Fibroblast of villous mesenchyme (primary cell): ENCODE measurements at regions not wholly inside any gene's neighbourhood (a gene's known extent, or its start where the extent isn't known, plus 50 kb on each side); places are given as distances from the start of the nearest gene placed in this dataset.

Experiments
- DNase-seq: peaks from one replicate; pipeline ENCODE4 v3.0.0-alpha.2; 2010; ENCODE audit warnings: low read depth
- H3K4me3 ChIP-seq: 2 replicates; pipeline ENCODE4 v1.5.1; 2011; ENCODE audit warnings: low read depth, mild to moderate bottlenecking, low read length
- TF ChIP-seq, protein P1 (sequence below): IDR thresholded peaks from 2 replicates; pipeline ENCODE4 v1.5.1; 2012; ENCODE audit warnings: low read depth, mild to moderate bottlenecking, low read length; ENCODE audit not compliant: insufficient read depth

DNA sequence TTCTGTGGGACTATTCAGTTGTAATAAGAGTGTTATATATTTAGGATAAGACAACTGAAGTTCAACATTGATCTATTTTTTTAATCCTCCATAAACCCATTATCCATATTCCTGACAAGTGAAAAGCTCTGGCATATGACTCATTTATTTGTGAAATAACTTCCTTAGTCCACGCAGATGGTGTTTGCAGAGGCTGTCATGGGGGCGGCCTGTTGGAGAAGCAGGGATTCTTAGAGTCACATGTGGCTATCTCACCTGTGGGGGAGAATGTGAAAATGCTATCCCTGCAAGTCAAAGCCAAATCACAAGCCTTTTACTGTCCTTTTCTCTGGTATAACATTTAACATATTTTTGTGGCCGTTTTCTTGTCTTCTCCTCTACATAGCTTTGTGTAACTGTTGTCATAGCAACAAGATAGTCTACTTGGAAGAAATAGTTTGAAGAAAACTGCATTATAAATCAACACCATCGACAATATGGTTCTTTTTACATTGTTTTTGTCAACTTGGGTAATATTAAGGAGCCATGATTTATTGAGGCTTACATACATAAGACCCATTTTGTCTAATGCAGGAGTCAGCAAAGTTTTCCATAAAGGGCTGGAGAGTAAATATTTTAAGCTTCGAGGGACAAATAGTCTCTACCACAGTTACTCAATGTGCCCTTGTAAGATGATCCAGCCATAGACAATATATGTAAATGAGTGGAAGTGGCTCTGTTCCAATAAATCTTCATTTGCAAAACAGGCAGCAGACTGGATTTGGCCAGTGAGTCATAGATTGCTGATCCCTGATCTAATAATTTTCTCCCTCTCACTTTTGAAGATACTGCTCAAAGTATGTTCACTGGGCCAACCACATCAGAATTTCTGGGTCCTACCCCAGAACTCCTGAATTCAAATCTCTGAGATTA lies 395.0 kb downstream of the DTHD1 start:
- H3K4me3 ChIP-seq: no peak overlapping the region
- no peak for DNase-seq
- TF ChIP-seq, protein P1, sequence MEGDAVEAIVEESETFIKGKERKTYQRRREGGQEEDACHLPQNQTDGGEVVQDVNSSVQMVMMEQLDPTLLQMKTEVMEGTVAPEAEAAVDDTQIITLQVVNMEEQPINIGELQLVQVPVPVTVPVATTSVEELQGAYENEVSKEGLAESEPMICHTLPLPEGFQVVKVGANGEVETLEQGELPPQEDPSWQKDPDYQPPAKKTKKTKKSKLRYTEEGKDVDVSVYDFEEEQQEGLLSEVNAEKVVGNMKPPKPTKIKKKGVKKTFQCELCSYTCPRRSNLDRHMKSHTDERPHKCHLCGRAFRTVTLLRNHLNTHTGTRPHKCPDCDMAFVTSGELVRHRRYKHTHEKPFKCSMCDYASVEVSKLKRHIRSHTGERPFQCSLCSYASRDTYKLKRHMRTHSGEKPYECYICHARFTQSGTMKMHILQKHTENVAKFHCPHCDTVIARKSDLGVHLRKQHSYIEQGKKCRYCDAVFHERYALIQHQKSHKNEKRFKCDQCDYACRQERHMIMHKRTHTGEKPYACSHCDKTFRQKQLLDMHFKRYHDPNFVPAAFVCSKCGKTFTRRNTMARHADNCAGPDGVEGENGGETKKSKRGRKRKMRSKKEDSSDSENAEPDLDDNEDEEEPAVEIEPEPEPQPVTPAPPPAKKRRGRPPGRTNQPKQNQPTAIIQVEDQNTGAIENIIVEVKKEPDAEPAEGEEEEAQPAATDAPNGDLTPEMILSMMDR: no peak

DNA sequence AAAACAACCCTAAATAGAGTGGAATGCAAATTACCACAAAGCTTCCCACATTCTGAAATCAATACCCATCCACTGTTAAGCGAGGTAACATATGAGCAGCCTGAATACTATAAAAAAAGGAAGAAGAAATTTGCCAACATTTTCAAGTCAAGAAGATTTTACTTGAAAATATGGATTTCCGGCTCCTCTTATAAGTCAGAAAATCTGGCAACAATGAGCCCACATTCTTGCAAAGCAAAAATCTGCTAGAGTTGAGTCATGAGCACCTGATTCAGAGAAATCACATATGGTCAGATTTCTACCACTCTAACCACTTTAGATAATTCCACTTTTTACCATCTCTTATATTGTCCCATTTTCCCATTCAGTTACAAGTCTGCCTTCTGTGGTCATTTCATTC lies 395.7 kb downstream of the DTHD1 start:
- H3K4me3 ChIP-seq: no peak overlapping the region
- TF ChIP-seq, protein P1: no peak
- no peak for DNase-seq

DNA sequence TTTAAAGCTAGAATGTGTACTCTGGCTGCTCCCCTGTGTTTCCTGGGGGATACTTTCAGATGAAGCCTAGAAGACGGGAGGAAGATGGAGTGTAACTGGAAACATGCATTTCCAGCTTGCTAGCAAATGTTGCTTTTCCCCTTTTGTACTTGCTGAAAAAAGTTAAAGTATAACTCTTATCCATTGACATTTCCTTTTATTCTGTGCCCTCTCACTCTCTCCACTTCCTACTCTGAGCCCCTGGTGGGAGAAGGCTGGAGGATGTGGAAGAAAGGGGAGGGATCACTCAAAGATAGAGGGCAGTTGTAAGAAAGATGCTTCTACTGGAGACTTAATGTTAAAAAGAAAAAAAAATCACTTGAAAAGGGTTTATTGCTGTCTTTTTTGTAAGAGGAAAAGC lies 396.5 kb downstream of the DTHD1 start:
- no peak for DNase-seq
- H3K4me3 ChIP-seq: no peak overlapping the region
- TF ChIP-seq, protein P1: no peak

DNA sequence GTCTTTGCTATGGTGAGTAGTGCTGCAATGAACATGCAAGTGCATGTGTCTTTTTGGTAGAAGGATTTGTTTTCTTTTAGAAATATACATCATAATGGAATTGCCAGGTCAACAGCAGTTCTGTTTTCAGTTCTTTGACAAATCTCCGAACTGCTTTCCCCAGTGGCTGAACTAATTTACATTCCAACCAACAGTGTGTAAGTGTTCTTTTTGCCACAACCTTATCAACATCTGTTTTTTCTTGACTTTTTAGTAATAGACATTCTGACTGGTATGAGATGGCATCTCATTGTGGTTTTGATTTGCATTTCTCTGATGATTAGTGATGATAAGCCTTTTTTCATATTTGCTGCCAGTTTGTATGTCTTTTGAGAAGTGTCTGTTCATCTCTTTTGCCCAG lies 406.3 kb downstream of the DTHD1 start:
- TF ChIP-seq, protein P1: no peak
- H3K4me3 ChIP-seq: no peak overlapping the region
- DNase-seq: no peak

DNA sequence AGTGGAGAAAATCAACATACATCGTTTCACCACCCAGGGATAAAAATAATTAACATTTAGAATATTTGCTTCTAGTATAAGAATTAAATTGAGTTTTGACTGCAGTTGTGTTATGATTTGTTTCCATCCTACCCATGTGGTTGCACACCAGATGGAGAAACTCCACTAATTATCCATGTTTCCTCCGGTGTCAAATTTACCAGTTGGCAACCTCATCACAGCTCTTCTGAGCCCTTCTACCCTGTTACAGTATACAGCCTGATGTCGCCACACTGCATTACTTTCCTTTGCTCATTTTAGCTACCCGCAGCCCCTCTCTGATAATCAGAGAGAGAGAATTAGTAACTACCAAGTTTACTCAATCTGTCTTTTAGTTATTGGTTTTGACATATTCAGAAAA lies 411.2 kb downstream of the DTHD1 start:
- no peak for DNase-seq
- no peak overlapping the region for H3K4me3 ChIP-seq
- TF ChIP-seq, protein P1: no peak

DNA sequence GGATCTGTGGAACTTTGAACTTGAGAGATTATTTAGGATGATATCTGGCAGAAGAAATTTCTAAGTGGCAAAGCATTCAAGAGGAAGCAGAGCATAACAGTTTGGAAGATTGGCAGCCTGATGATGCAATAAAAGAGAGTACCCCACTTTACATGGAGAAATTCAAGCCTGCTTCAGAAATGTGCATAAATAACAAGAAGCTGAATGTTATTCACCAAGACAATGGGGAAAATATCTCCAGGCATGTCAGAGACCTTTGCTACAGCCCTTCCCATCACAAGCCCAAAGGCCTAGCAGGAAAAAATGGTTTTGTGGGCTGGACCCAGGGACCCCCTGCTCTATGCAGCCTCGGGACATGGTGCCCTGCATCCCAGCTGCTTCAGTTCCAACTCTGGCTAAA lies 420.8 kb downstream of the DTHD1 start:
- TF ChIP-seq, protein P1: no peak
- DNase-seq: no peak
- no peak overlapping the region for H3K4me3 ChIP-seq
